ENCODE measurements at regions not wholly inside any gene's neighbourhood (a gene's known extent, or its start where the extent isn't known, plus 50 kb on each side); places are given as distances from the start of the nearest gene placed in this dataset.

- intact Hi-C loops (cut with micrococcal nuclease): no loop called here
- Histone ChIP-seq H2AFZ (ENCODE audit: low read depth, low read length) (no peak overlapping the region), H3K4me1 (ENCODE audit: control insufficient read depth, extremely low read depth, insufficient read depth, low read length) (no peaks in the 10 kb centered on the region), H3K27ac (ENCODE audit: insufficient read depth, low read depth, low read length) (no peak overlapping the region), H3K27me3 (ENCODE audit: control insufficient read depth in 2 of 2, insufficient read depth in 2 of 2, low read length in 2 of 2) (no peaks in the 10 kb centered on the region), H3K9me3 (replicated peaks; ENCODE audit: control insufficient read depth, insufficient read depth, low read length) (peaks cover 3% of the 10 kb centered on the region), H3K79me2 (ENCODE audit: control insufficient read depth, insufficient read depth, low read length) (no peaks in the 10 kb centered on the region), H3K9me1 (replicated peaks; ENCODE audit: control insufficient read depth, extremely low read depth, insufficient read depth, low read length) (no peaks in the 10 kb centered on the region), H4K20me1 (replicated peaks; ENCODE audit: control insufficient read depth, extremely low read depth, insufficient read depth, low read length) (no peaks in the 10 kb centered on the region), H3K4me3 (replicated peaks in 1 of 3; ENCODE audit: insufficient read depth in 1 of 3, low read depth in 1 of 3, low read length in 3 of 3) (no peak overlapping the region), H3K9ac (replicated peaks; ENCODE audit: extremely low read depth, insufficient read depth, low read length) (no peak overlapping the region), H3K36me3 (ENCODE audit: control insufficient read depth in 2 of 2, extremely low read depth in 1 of 2, insufficient read depth in 2 of 2, low read length in 2 of 2) (no peaks in the 10 kb centered on the region), H3K4me2 (ENCODE audit: insufficient read depth, low read length) (no peak overlapping the region)
- ChIA-PET POLR2A (no interaction called here), CTCF (no interaction called here)
- TF ChIP-seq GATA2 (IDR thresholded peaks at IDR 0.05; ENCODE audit: insufficient read depth, insufficient read length, low read depth, low read length) (no peak), CTCF (IDR thresholded peaks at IDR 0.05; ENCODE audit: extremely low read depth in 1 of 2, insufficient read depth in 1 of 2, low read depth in 1 of 2, low read length in 2 of 2) (no peak), FOS (IDR thresholded peaks at IDR 0.05; ENCODE audit: borderline replicate concordance, insufficient read depth, low read length) (no peak), EZH2 (IDR thresholded peaks at IDR 0.05; ENCODE audit: borderline replicate concordance, low read depth, low read length, severe bottlenecking) (no peak), POLR2AphosphoS5 (IDR thresholded peaks at IDR 0.05; ENCODE audit: insufficient read depth, low read depth, low read length) (no peak), JUN (IDR thresholded peaks at IDR 0.05; ENCODE audit: borderline replicate concordance, insufficient read depth, insufficient read length, low read depth) (no peak), POLR2A (IDR thresholded peaks at IDR 0.05; ENCODE audit: low read depth, low read length) (no peak), MYC (IDR thresholded peaks at IDR 0.05; ENCODE audit: low read depth, low read length) (no peak), MAX (IDR thresholded peaks at IDR 0.05; ENCODE audit: insufficient read depth, insufficient read length) (no peak)
- dilution Hi-C loops (cut with MboI; ENCODE audit: extremely low pct_ligation_motif_present, low sequenced_read_pairs): no loop called here
- no TSS peak for BruUV-seq (replicated peaks)
- no peak for FAIRE-seq
- no peak for DNase-seq (ENCODE audit: low read depth, low spot score)
Measured at GRCh38 chr1:239282411-239282810, 104.0 kb upstream of the CHRM3 start.

All from endothelial cell of umbilical vein (primary cell).